CD4-positive, alpha-beta T cell (primary cell): ENCODE measurements at regions not wholly inside any gene's neighbourhood (a gene's known extent, or its start where the extent isn't known, plus 50 kb on each side); places are given as distances from the start of the nearest gene placed in this dataset.

Experiments
- ATAC-seq: fragments of 200-7000 bp; cut with Tn5 transposase; one replicate; pipeline ENCODE4 v1.10.0; 2022; ENCODE audit warnings: mild to moderate bottlenecking; ENCODE audit not compliant: poor library complexity
- CTCF ChIA-PET: fragments of 350-600 bp; sonication (Branson Sonifier 250); formaldehyde crosslinking; loops from one replicate; lab custom pipeline; 2021; ENCODE audit warnings: antibody characterized with exemption, inconsistent platforms; lab: Charles Lee
- POLR2A ChIA-PET: fragments of 350-600 bp; sonication (Branson Sonifier 250); formaldehyde crosslinking; loops from one replicate; lab custom pipeline; 2021; ENCODE audit warnings: antibody characterized with exemption, inconsistent platforms; lab: Charles Lee
- DNase-seq, 14 experiments: peaks; one replicate each; pipeline ENCODE4 v3.0.0-alpha.2; 2013 to 2020; ENCODE audit warnings: mixed read lengths in 2 of 14
- H3K27ac ChIP-seq, 2 donors: one replicate each; pipeline versions ENCODE4 v1.5.1 to v1.7.0; 2013; ENCODE audit warnings: low read length in 2 of 2, low read depth in 1 of 2, mild to moderate bottlenecking in 1 of 2
- H3K27me3 ChIP-seq, 2 experiments: 1 replicate in 1 of 2; 2 replicates in 1 of 2; pipeline versions ENCODE4 v1.6.1 to v1.7.0; 2013; ENCODE audit warnings: low read length in 2 of 2, control low read depth in 1 of 2, mild to moderate bottlenecking in 1 of 2, moderate library complexity in 1 of 2; ENCODE audit not compliant: insufficient read depth in 2 of 2, control insufficient read depth in 1 of 2
- H3K36me3 ChIP-seq: one replicate; pipeline ENCODE4 v1.6.1; 2013; ENCODE audit warnings: low read length, control low read depth; ENCODE audit not compliant: insufficient read depth
- H3K4me1 ChIP-seq: one replicate; pipeline ENCODE4 v1.6.1; 2013; ENCODE audit warnings: low read length, control low read depth; ENCODE audit not compliant: insufficient read depth
- H3K4me3 ChIP-seq: one replicate; pipeline ENCODE4 v1.5.1; 2013; ENCODE audit warnings: mild to moderate bottlenecking, low read length, moderate library complexity
- H3K9me3 ChIP-seq, 2 experiments: 1 replicate in 1 of 2; 2 replicates in 1 of 2; pipeline versions ENCODE4 v1.6.1 to v1.7.0; 2013; ENCODE audit warnings: low read length in 2 of 2, mild to moderate bottlenecking in 2 of 2, control low read depth in 1 of 2, moderate library complexity in 1 of 2; ENCODE audit not compliant: control insufficient read depth in 1 of 2, insufficient read depth in 1 of 2
- H3K27ac Mint-ChIP-seq: one replicate; pipeline ENCODE4 v1.8.0; 2020; ENCODE audit warnings: mixed read lengths
- H3K27me3 Mint-ChIP-seq: one replicate; pipeline ENCODE4 v1.8.0; 2021; ENCODE audit warnings: mixed read lengths
- H3K36me3 Mint-ChIP-seq: one replicate; pipeline ENCODE4 v1.8.0; 2021; ENCODE audit warnings: low read depth, mixed read lengths
- H3K4me1 Mint-ChIP-seq: one replicate; pipeline ENCODE4 v1.8.0; 2021; ENCODE audit warnings: low read depth, mixed read lengths
- H3K4me3 Mint-ChIP-seq: one replicate; pipeline ENCODE4 v1.8.0; 2020; ENCODE audit warnings: mild to moderate bottlenecking, mixed read lengths
- H3K9me3 Mint-ChIP-seq: one replicate; pipeline ENCODE4 v1.8.0; 2020; ENCODE audit warnings: mixed read lengths
- intact Hi-C, 2 experiments: fragments of 100-400 bp; cut with DNase I in 1 of 2; cut with micrococcal nuclease in 1 of 2; formaldehyde crosslinking; loops; one replicate each; pipeline versions ENCODE4 v1.15.1 to v1.9.0; 2023 to 2025; cut with DNase I, micrococcal nuclease
- TF ChIP-seq, protein P1 (sequence below): fragments of 200-600 bp; IDR thresholded peaks from one replicate; pipeline ENCODE4 v1.8.0; 2022; ENCODE audit warnings: antibody characterized with exemption, mild to moderate bottlenecking

DNA sequence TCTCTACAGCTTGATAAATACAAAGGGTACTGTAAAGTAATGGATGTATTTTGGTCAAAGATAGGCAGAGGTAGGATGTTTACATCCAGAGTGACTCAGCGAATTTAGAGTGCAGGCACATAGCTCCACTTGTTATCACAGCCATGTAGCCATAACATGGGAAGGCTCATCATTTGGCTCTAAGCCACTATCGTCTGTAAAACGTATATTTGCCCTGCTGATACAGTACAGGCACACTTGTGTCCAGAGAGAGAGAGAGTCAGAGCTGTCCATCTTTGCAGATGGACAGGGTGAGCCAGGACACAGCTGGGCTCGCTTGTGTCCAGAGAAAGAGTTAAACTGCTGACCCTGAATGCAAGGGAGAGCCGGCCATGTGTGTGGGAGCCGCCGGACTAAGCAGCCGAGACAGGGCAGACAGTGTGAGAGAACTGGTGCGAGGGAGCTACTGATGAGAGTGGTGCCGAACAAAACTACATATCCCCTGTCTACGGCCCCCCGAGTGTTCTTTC lies 619.0 kb downstream of the DOK5 start:
- DNase-seq (no peak), ATAC-seq (no peak)
- TF ChIP-seq, protein P1, sequence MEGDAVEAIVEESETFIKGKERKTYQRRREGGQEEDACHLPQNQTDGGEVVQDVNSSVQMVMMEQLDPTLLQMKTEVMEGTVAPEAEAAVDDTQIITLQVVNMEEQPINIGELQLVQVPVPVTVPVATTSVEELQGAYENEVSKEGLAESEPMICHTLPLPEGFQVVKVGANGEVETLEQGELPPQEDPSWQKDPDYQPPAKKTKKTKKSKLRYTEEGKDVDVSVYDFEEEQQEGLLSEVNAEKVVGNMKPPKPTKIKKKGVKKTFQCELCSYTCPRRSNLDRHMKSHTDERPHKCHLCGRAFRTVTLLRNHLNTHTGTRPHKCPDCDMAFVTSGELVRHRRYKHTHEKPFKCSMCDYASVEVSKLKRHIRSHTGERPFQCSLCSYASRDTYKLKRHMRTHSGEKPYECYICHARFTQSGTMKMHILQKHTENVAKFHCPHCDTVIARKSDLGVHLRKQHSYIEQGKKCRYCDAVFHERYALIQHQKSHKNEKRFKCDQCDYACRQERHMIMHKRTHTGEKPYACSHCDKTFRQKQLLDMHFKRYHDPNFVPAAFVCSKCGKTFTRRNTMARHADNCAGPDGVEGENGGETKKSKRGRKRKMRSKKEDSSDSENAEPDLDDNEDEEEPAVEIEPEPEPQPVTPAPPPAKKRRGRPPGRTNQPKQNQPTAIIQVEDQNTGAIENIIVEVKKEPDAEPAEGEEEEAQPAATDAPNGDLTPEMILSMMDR, result no peak
- Mint-ChIP-seq H3K27ac (no peak overlapping the region), H3K27me3 (no peaks in the 10 kb centered on the region), H3K4me1 (no peaks in the 10 kb centered on the region), H3K9me3 (peaks cover 3% of the 10 kb centered on the region), H3K36me3 (no peaks in the 10 kb centered on the region), H3K4me3 (no peak overlapping the region)
- H3K9me3 ChIP-seq, result peaks cover 0 to 6% of the 10 kb centered on the region in 2 experiments
- no peaks in the 10 kb centered on the region for H3K36me3 ChIP-seq
- intact Hi-C loops, result no loop called here
- no peak overlapping the region for H3K4me3 ChIP-seq
- ChIA-PET CTCF (no interaction called here), POLR2A (no interaction called here)
- H3K27ac ChIP-seq, result no peak overlapping the region
- no peaks in the 10 kb centered on the region for H3K4me1 ChIP-seq
- H3K27me3 ChIP-seq, result no peaks in the 10 kb centered on the region

DNA sequence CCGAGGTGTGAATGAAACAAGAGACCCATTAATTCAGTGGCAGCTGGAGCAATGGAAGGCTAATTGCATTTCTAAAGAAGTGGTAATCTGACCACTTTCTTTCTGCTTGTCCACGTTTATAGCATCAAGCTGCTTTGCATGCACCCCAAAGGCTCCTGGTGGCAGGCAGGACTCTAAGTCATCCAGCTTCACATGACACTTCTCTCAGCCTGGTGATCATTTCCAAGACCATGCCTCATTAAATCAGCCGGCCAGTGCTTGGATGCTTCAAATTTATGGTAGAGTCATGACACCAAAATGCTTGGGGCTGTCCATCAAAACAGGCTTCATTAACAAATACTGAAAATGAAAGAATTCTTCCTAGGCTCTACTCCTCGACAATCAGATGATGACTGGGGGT lies 614.9 kb downstream of the DOK5 start:
- H3K27me3 Mint-ChIP-seq, result no peaks in the 10 kb centered on the region
- H3K4me1 Mint-ChIP-seq, result no peaks in the 10 kb centered on the region
- H3K9me3 Mint-ChIP-seq, result peaks cover 6% of the 10 kb centered on the region
- intact Hi-C loops, result no loop called here
- no peaks in the 10 kb centered on the region for H3K36me3 Mint-ChIP-seq
- peaks cover 0 to 6% of the 10 kb centered on the region in 2 experiments for H3K9me3 ChIP-seq
- ChIA-PET CTCF (no interaction called here), POLR2A (no interaction called here)
- no peak overlapping the region for H3K27ac ChIP-seq
- no peaks in the 10 kb centered on the region for H3K4me1 ChIP-seq
- ATAC-seq (no peak), DNase-seq (no peak)
- no peak overlapping the region for H3K27ac Mint-ChIP-seq
- no peaks in the 10 kb centered on the region for H3K27me3 ChIP-seq
- TF ChIP-seq, protein P1, result no peak
- H3K36me3 ChIP-seq, result no peaks in the 10 kb centered on the region
- H3K4me3 Mint-ChIP-seq, result no peak overlapping the region
- no peak overlapping the region for H3K4me3 ChIP-seq

DNA sequence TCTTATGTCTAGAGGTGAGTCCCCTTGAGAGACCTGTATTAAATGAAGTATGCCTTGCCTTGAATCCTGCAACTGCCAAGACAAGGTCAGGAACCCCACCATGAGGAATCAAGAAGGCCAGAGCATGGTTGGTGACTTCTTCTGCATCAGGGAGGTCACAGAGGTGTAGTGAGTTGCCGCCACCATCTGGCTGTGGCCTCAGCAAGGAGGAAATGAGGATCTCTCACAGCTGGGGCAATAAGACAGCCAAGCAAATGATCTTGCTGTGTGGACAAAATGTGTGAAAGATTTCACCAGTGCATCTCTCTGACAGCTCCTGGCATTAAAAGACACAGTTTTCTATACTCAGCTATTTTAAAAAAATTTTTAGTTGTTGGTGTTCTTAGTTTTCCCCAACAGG lies 611.0 kb downstream of the DOK5 start:
- intact Hi-C loops, result no loop called here

More for the DNA sequence above, 611.0 kb downstream of the DOK5 start:
- Mint-ChIP-seq H3K36me3 (no peaks in the 10 kb centered on the region), H3K4me3 (no peak overlapping the region), H3K27me3 (no peaks in the 10 kb centered on the region), H3K4me1 (no peaks in the 10 kb centered on the region), H3K9me3 (peaks cover 5% of the 10 kb centered on the region), H3K27ac (no peak overlapping the region)
- H3K36me3 ChIP-seq, result no peaks in the 10 kb centered on the region
- TF ChIP-seq, protein P1, result no peak
- H3K4me1 ChIP-seq, result no peaks in the 10 kb centered on the region
- no peak overlapping the region for H3K27ac ChIP-seq
- no peak overlapping the region for H3K4me3 ChIP-seq
- no peaks in the 10 kb centered on the region for H3K9me3 ChIP-seq
- DNase-seq, result no peak
- CTCF ChIA-PET, result no interaction called here
- POLR2A ChIA-PET, result no interaction called here
- no peaks in the 10 kb centered on the region for H3K27me3 ChIP-seq
- ATAC-seq, result no peak
